ENCODE measurements at regions not wholly inside any gene's neighbourhood (a gene's known extent, or its start where the extent isn't known, plus 50 kb on each side); places are given as distances from the start of the nearest gene placed in this dataset.

GRCh38 chr15:97903560-97903959 lies 56.9 kb upstream of the ARRDC4 start:
- no peak for DNase-seq

DNA sequence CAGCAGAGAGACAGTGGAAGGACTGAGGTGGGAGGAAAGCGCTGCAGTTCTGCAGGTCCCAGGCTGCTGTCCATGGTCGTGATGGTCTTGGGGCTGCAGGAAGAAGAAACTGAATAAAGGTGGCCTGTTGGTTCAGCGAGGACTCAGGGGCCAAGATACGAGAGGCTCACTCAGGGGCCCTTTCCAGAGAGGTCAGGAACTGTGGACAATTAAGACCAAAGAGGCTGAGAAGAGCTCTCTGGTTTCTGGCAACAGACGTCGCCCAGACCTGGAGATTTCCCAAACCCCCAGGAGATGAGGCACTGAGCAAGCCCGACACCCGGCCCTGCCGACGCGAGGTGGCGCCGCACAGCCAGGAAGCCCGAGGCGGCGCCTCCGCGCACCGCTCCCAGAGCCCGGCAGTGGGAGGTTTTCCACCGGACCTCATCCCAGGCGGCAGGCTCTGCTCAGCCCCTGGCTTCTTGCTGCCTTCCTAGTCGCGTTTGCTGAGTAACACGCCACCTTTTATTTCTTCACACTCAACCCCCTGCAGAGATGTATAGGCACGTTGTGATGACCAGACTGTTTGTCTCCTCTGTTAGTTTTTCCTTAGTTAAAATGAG lies 56.4 kb upstream of the ARRDC4 start:
- peak; percentile 68 for DNase-seq

- peak; percentile 61 for DNase-seq
Observed at GRCh38 chr15:97909291-97909891, 51.1 kb upstream of the ARRDC4 start.
